H1 (cell line): ENCODE measurements at regions not wholly inside any gene's neighbourhood (a gene's known extent, or its start where the extent isn't known, plus 50 kb on each side); places are given as distances from the start of the nearest gene placed in this dataset.

Source experiments
- CBX5 ChIP-seq: fragments of 300-800, 300-1000 bp; sonication (generic); IDR thresholded peaks from 2 replicates; pipeline ENCODE4 v1.7.1; 2016; ENCODE audit warnings: antibody characterized with exemption, low read length, low read depth
- CHD2 ChIP-seq: IDR thresholded peaks from 2 replicates; pipeline ENCODE4 v1.6.1; 2012; ENCODE audit warnings: low read length, improper control_type of control experiment
- CREB1 ChIP-seq: IDR thresholded peaks from 2 replicates; pipeline ENCODE4 v1.6.1; 2012; ENCODE audit warnings: inconsistent platforms
- CTCF ChIP-seq, 3 experiments: IDR thresholded peaks; 1 replicate in 2 of 3; 2 replicates in 1 of 3; pipeline versions ENCODE4 v1.5.1 to v1.6.1; 2011; ENCODE audit warnings: low read length in 3 of 3, mild to moderate bottlenecking in 3 of 3, inconsistent platforms in 2 of 3, low read depth in 1 of 3, moderate library complexity in 1 of 3; ENCODE audit not compliant: insufficient read depth in 1 of 3; ENCODE audit errors: control extremely low read depth in 1 of 3
- POLR2AphosphoS5 ChIP-seq: IDR thresholded peaks from 2 replicates; pipeline ENCODE4 v1.6.1; 2011; ENCODE audit warnings: low read depth, low read length

DNA sequence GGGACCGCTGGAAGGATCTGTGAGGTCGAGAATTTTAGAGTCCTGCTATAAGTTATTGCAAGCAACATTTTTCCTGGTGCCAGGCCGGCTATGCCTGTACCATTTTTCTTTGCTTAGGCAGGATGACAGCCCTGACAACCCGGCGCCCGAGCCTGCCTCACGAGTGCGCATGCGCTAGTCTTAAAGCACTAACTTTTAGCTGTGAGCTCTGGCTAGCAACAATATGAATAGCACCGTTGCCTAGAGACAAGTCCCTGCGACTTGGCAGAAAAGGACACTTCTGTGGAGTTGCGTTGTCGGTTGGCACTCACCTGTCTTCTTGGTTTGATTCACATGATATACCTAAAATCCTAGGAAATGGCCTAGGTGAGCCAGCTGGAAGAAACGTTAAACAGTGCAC lies 663.4 kb upstream of the TSPY4 start:
- TF ChIP-seq CTCF (IDR thresholded peaks at IDR 0.05; ENCODE audit: control extremely low read depth in 1 of 3, insufficient read depth in 1 of 3, low read depth in 1 of 3, low read length in 3 of 3) (no peak), CHD2 (no peak), CBX5 (no peak), CREB1 (no peak), POLR2AphosphoS5 (no peak)
